GM21528 (cell line): ENCODE measurements at regions not wholly inside any gene's neighbourhood (a gene's known extent, or its start where the extent isn't known, plus 50 kb on each side); places are given as distances from the start of the nearest gene placed in this dataset.
A peak's percentile ranks its signal among the peaks of the same experiment; 100 is the strongest.
"Not testable (repeated sequence)": the region's sequence is repeated elsewhere in the genome, so short reads cannot be mapped to it uniquely, and the experiment has no call there.

Experiments used
- ATAC-seq: cut with Tn5 transposase; IDR thresholded peaks from one replicate; pipeline ENCODE4 v1.9.1; 2021; ENCODE audit warnings: mild to moderate bottlenecking, moderate library complexity; ENCODE audit not compliant: unreplicated experiment, low FRiP score

DNA sequence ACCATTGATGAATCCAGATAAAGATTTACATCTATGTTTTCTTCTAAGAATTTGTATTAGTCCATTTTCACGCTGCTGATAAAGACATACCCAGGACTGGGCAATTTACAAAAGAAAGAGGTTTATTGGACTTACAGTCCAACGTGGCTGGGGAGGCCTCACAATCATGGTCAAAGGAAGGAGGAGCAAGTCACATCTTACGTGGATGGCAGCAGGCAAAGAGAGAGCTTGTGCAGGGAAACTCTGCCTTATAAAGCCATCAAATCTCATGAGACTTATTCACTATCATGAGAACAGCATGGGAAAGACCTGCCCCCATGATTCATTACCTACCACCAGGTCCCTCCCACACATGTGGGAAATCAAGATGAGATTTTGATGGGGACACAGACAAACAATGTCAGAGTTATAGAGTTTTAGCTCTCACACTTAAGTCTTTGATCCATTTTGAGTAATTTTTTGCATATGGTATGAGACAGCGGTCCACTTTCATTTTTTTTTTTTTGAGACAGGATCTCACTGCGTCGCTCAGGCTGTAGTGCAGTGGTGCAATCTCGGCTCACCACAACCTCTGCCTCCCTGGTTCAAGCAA, 53.5 kb upstream of the JADE2 start:
- ATAC-seq: not testable (repeated sequence)

- no peak for ATAC-seq
Measured at GRCh38 chr5:134468921-134469400, 56.5 kb upstream of the JADE2 start.

DNA sequence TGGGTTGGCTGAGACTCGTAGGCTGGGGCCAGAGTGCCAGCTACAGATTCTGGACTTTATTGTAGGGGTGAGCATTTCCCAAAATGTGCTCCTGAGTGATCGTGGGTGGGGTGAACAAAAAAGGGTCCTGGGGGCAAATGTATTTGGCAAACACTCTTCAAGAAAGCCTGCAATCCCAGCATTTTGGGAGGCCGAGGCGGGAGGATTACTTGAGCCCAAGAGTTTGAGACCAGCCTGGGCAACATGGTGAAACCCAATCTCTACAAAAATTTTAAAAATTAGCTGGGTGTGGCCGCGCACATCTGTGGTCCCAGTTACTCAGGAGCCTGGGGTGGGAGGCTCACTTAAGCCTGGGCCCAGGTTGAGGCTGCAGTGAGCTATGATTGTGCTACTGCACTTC, 55.5 kb upstream of the CDKN2AIPNL start:
- no peak for ATAC-seq

DNA sequence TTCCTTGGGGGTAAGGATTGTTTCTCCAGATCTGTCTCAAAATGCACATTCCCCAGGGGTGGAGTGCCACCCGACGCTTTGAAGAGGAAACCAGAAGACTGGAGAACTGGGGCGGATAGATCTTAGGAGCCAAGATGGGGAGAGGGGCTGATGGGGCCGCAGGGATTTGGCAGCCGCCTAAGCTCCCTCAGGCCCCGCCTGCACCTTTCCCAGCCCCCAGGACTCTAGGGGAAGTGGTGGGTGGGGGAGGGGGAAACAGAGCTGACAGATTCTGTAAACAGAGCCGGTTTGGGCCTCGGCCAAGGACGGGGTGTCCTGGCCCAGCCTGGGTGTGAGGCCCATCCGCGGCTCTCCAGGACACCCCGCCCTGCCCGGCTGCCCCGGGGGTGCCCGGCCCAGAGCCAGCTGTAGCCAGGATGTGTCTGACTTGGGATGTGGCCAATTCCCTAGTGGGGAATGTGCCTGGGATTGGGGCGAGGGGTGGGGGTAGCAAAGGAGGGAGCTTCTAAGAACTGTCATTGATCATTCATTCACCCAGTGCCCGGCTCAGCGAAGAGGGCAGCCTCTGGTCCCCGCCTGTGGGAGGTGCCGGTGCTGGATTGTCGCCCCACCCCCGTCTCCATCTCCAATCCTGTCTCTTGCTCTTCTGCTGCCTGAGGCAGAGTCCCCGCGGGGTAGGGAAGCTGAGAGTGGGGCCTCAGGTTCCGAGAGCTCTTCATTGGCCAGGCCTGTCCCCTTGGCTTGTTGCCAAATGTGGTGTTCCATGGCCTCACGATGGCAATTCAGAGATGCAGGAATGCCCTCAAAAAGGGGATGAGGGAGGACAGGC, 54.8 kb upstream of the CDKN2AIPNL start:
- peak; percentile 31 for ATAC-seq

DNA sequence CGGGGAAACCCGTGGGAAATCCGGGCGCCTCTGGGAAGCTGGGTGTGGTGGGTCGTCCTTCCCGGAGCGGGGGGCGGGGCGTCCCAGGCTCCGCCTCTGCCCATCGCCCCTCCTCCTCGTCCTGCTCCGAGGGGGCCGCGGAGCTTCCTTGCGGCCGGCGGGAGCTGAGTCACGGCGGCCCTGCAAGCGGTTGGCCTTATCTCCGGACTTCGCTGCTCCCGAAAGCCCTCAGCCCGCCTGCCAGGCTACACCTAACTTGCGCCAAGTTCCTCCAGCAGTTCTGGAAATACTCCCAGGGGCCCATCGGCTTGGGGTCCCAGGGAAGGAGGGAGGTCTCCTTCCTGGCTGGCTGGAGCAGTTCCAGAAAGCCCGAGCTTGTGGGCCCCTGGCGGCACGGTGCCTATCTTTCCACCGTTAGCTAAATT, 54.1 kb upstream of the CDKN2AIPNL start:
- ATAC-seq: peak; percentile 85

GRCh38 chr5:134464988-134465815, 53.5 kb upstream of the CDKN2AIPNL start:
- peak; percentile 50 for ATAC-seq

DNA sequence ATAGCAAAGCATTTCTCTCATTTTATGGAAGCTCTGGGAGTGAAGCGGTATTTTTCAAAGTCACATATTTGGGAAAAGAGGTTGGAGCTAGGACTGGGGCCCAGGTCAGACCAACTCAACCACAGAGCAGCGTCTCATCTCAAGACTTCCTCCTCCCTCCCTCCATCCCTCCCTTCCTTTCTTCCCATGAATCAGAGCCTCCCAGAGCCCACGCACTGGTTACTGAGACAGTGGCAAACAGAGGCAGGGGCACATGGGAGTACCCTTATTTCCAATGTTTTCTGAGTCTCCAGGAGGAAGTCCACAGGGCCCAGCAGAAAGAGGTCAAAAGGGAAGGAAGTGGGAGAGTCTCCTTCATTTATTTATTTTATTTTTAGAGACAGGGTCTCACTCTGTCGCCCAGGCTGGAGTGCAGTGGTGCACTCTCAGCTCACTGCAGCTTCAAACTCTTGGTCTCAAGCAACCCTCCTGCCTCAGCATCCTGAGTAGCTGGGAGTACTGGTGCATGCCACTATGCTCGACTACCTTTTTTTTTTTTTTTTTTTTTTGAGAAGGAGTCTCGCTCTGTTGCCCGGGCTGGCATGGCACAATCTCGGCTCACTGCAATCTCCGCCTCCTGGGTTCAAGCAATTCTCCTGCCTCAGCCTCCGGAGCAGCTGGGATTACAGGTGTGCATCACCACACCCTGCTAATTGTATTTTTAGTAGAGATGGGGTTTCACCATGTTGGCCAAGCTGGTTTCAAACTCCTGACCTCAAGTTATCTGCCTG, 52.5 kb upstream of the CDKN2AIPNL start:
- no peak for ATAC-seq

DNA sequence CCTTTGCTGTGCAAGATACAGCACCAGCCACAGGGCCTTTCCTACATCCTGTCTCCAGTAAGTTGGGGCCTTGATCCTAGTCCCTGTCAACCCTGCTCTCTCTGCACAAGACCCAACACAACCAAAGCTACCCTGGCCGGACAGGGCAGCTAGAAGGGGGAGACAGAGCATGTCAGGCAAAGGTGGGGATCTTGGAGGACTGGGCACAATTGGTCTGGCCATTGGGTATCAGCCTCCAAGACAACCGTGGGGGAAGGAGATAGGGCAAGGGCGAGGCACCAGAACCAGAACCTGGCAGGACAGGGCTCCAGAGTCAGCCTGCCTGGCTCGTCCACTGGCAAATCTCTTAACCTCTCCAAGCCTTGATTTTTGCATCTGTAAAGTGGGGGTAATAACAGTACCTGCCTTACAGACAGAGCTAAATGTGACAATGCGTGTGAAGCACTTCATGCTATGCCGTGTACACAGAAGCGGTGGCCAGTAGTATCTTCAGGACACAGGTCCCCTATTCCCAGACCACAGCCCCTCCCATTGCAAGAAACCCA, 51.6 kb upstream of the CDKN2AIPNL start:
- no peak for ATAC-seq

GRCh38 chr5:134462761-134463160, 51.1 kb upstream of the CDKN2AIPNL start:
- ATAC-seq: no peak

- ATAC-seq: no peak
Measured at GRCh38 chr5:134462047-134462575, 50.4 kb upstream of the CDKN2AIPNL start.
